ENCODE measurements at regions not wholly inside any gene's neighbourhood (a gene's known extent, or its start where the extent isn't known, plus 50 kb on each side); places are given as distances from the start of the nearest gene placed in this dataset.

DNA sequence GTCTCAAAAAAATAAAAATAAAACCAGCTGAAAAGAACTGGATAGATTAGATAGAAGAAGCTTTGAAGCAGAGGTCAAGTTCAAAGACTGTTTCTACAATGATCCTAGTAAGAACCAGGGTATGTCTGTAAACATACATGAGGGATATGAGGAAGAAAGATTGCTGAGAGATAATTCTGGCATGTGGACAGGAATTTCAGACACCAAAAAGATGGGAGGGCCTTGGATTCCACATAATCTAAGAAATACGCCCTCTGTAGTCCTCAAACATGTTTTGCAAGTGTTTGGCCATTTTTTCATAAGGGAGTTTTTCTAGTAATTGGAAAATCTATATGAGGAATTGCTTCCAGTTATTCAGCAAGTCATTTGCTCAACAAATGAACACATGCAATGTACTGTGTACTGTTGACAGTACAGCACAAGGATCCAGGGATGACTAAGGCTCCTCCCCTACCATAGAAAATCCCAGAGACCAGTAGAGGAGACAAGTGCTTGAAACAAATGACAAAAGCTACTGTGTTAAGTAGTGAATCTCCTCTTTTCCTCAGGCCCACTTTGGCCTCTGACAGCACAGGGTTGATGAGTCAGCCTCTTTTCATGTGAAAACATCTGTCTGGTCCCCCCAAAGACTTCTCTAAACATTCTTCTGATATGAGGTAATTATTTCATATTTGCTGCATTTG lies 795.9 kb downstream of the MAFB start:
- no peak for DNase-seq

DNA sequence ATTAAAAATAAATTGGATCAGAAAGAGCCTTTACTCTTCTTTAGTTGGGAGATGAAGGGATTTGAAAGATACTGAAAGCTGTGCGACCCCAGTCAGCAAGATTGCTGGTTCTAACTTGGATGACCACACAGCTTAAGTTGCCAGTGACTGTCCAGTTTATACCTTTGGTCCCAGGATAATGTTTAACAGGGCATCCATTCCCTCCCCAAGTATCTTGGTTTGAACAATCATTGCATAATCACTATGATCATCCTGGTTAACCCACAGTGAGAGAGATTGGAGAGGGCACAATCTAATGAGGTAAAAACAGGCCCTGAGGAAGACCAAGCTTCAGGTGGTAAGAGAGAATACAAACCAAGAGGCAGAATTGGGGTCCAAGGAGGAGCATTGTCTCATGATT lies 798.3 kb downstream of the MAFB start:
- no peak for DNase-seq

DNA sequence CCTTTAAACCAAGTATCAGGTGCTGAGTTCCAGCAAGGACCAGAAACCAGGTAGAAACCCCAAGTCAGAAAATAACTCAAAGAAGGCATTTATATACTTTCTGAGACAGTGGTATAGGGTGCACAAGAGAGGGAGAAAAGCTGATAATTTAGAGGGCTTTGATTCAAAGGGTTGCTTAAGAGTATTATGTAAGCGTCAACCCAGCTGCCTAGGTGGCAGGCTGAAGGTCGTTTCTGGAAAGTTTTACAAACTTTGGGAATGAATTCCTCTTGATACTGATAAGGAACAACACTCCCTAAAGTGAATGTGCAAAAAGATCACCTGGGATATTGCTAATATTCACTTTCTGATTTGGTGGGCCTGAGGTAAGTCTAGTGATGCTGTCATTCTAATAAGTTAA lies 800.7 kb downstream of the MAFB start:
- DNase-seq = no peak

DNA sequence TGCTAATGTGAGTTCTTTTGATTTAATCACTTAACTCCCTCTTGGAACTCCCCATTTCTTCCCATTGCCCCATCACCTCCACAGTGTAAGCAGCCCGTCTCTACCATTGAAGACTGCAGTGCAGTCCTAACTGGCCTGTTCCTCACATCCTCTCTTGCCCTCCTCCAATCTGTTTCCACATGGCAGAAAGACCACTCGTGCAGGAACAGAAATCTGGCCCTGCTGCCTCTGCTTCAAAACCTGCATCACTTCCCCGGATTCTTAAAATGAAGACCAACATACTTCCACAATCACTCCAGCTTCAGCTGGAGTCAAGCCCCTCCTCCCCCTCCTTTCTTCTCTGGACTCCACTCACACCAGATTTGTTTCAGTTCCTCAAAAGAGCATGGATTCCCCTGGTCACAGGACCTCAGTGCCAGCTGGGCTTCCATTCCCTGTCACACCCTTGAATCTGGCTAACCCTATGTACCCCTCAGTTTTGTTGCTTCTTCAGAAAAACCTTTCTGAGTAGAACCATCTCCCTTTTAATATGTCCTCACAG lies 802.3 kb downstream of the MAFB start:
- no peak for DNase-seq

DNA sequence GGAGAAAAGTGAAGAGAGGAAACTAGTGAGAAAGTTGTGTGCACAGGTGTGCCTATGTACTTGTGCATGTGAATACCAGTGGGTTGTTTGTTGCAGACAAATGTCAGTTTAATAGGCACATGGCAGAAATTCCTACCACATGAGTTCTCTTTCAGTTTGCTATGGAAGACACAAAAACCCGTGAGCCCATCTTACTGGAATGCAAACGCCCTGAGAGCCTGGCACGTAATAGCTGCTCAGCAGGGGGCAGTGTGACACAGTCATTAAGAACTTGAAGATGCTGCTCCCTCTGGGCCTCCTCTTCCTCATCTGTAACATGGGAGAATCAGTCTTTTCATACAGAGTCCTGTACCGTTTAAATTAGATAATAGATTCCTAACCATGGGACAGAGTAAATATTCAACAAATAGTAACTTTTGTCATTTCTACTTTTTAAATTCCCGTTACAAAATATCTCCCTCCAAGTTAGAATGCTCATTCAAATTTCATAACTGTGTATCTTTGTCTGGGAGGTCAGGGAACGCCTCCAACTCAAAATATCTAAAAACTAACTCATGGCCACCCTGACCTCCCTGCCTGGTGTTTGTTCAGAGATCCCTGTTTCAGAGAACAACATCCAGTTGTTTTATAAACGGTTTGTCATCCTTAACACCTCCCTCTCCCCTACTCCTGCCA lies 802.9 kb downstream of the MAFB start:
- DNase-seq = no peak

DNA sequence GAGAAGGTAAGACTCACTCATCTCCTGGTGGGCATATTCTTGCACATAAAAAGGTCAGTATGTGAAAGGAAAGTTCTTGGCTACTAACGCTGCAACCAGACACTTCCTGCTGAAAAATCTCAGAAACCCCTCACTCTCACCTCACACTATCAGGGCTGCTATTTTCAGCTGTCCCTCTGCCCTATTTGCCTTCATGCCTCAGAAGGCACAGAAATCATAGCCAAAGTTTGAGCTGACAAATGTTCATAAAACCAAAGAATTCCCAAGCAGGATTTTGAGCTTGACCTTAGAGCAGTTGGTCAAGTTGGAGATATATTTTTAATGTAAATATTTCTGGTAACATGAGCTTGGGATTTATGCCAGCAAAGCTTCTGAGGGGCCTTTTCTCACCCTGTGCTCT lies 806.2 kb downstream of the MAFB start:
- DNase-seq = no peak

DNA sequence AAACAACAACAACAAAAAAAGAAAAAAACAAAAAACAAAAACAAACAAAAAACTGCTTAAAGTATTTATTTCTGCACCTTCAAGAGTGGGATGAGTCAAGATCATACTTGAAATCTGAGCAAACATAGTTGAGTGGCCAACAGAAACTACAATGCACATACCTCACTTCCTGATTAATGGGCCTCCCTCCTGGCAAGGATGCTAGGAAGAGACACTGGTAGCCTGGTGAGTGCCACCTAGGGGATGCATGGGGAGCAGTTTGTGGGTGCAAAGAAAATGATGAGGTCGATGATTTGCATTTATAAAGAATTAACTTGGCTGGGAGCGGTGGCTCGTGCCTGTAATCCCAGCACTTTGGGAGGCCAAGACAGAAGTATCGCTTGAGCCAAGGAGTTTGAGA lies 808.1 kb downstream of the MAFB start:
- DNase-seq = no peak

DNA sequence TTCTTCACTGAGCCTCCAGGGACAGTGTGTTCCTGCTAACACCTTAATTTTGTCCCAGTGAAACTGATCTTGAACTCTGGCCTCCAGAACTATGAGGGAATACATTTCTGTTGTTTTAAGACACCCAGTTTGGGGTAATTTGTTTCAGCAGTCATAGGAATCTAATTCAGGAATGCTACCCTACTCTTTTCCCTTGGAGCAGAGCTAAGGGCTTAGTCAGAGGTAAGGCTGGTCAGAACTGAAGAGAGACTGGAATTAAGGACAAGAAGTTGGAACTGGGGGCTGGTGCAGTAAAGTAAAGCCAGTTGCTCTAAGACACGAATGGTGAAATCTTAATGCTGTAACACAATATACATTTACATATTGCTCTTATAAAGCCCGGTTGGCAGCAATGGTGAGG lies 809.7 kb downstream of the MAFB start:
- no peak for DNase-seq

DNA sequence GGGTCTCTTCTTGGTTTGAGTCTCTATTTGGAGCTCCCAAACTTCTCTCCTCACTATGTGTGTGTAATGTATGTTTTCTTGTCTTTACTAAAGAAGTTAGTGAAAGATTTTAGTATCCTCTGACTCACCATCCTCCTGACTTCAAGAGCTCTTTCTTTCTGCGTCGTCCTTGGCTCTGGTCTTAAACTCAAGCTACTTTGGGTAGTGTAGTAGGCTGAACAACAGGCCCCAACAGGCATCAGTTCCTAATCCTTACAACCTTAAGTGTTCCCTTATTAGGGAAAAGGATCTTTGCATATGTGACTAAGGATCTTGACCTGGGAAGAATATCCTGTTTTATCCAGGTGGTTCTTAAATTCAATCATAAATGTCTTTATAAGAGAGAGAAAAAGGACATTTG lies 810.2 kb downstream of the MAFB start:
- no peak for DNase-seq

DNA sequence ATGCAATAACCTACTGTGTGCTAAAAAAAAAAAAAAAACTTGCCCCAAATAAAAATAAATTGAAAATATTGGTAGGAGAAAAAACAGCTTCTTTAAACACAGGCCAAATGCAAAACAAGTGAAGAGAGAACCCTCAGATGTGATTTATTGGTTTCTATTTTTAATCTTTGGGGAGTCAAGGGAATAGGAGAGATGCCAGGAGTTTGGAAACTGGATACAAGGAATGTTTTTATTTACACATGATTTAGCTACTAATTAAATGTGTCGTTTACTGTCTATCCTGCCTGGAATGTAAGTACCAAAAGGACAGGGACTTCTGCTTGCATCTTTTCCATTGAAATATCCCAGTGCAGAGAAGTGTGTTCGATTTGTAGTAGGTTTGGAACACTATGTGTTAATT lies 810.7 kb downstream of the MAFB start:
- no peak for DNase-seq

DNA sequence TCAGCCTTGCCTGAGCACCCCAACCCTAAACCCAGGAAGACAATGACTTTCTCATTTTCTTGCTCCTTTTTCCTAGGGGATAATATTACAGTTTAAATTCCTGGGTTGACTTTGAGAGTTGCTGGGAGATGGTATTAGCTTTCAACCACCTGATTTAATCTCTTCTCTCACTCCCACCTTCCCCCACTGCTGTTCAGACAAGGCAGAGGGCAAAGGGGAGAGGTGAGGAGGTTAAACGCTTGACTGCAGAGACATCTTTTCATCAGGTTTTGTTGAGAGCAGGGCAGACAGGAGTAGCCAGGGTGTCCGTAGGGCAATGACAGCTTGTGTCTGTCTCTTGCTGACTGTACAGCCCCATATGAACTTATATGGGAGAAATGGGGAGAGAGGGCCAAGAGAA lies 811.2 kb downstream of the MAFB start:
- DNase-seq = no peak

DNA sequence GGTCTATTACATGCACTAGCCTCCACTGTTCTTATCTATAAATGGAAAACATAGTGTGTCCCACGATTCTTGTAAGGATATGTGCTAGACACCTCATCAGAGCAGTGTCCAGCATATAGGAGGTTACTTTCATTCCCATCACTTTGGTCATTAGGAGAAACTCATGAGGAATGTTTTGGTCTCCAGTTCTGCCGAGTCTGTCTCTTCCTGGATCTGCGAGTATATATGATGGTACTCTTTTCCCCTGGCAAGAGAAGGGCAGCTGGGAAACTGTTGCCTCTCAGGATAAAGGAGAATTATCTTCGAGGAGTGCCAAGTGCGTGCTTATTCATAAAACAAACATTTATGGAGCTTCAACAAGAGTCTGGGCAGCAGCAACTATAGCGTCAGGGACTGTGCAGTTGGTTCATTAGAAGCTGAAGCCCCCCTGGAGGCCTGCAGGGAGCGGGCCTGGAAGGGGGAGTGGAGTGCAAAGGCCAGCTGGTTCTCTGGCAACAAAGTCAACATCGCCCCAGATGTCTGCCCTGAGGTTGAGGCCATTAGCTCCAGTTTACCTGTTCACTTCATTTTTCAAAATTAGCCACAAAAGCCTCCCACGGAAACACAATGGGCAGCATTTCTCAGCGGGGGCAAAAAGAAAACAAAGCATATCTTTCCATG lies 811.9 kb downstream of the MAFB start:
- DNase-seq = no peak

DNA sequence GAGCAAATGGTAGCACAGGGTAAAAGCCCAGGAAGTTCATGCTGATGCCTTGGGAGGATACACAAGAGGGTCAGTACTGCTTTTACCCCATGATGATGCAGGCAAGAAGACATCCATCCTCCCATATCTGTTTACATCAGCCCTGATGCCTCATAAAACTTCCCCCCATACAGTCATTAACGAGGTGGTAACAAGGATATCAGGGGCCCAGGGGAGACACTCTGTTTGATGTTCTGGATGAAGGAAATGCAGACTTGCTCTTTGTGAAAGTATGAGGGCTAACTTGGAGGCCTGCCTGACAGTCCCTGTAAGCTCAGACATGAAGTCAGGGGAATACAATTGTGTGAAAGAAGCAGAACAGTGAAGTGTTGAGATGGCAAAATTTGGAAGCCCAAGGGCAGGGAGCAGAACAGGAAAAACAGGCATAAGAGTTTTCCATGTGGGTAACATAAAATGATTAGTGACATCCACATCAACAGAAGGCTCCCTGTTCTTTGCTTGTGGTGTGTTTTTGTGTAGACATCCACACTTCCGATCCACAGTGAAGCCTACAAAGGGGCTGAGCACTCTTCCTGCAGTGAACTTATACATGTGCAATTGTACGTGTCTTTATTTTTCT lies 813.4 kb downstream of the MAFB start:
- DNase-seq = no peak

DNA sequence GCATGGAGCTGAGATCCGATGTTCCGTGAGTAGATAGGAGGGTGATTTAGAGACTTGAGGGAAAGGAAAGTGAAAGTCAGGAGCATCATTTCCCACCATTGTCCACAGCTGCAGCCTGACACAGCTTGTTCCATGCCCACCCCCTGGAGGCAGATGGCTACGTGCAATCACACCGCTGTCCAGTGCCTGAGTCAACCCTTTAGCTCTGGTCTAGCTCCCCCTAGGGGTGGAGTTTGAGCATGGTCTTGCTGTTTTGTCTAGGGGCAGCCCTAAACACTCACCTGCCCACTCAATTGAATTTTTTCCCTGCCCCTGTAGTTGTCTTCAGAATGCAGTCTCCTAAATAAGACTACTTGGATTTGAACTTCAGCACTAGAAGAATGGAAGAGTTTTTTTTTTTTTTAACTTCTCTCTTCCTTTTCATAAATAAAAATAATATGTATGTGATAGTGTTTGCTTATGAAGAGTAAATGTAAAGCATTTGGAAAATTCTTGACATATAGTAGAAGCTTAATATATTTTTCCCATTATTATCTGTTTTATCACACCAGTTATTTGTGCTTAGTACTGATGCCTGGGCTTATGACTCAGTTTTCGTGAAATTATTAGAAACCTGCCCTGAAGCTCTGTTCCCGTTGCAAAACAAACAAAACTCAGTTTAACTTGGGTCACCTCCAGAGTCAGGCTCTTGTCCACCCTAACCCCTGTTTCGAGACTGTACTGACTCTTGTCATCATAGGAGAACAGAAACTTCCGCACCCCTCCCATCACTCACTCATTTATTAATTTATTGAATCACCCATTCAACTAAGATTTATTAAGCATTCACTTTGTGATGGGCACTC lies 814.8 kb downstream of the MAFB start:
- DNase-seq = peak; percentile 60

DNA sequence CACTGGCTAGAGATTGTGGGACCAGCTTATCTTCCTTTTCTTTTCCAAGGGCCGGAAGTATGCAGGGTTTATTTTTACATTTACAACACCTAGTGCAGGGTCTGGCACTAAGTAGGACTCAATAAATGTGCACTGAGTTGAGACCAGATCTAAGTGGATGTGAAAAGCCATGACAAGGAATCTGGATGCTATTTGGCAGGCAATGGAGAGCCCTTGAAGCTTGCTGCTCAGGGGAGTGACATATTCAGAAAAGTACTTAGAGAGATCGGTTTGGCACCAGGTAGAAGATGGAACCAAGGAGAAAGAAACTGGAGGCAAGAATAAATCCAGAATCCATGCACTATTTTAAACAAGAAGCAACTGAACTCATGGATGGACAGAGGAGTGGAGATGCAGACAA lies 815.8 kb downstream of the MAFB start:
- DNase-seq = no peak

DNA sequence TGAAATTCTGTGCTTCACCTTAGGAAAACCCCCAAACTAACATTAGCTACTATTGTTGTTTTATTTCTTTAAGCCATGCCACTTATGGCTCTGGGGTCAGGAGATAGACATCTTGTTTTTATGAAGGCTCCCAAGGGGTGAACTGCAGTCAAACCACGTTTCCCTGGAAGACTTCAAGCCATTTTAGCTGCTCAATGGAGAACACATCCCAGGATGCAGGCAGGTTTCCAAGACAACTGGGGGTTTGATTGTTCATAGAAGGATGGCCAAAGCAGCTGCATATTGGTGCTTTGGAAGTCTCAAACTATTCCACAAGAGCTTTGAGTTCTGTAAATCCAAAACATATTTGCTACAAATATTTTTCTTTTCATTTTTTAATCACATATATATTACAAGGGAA lies 818.0 kb downstream of the MAFB start:
- DNase-seq = no peak

DNA sequence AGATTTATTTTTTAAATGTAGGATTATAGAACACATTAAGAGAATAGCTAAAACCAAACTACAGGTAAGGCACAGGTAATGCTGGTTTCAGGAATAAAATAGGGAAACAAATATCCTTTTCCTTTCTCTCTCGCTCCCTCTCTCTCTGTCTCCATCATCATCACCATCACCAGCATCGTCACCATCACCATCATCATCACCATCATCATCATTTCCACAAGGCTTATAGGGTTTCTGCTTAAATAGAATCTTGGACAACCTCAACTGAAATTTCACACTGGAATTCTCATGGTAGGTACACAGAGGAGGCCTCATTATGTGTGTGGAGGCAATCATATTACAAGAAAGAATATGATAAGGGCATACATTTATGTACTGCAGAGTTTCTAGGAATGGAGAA lies 823.6 kb downstream of the MAFB start:
- no peak for DNase-seq

DNA sequence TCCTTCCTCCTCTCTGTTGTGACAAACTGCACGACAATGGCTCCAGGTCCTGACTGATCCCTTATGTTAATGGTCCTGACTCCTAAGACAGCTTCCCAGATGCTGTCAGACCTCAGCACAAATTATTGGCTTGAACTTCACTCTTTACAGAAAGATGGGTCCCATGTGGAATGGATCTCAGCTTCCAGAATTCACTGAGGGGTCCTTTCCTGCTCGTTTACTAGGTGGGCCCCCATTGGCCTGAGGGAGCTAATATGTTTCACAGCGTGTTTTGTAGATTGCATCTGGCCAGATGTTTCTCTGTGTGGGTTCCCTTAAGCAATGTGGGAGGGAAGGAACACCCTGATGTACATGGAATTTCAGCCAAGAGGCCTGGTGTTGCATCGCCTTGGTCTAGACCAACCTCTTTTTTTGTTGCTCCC lies 826.6 kb downstream of the MAFB start:
- no peak for DNase-seq

DNA sequence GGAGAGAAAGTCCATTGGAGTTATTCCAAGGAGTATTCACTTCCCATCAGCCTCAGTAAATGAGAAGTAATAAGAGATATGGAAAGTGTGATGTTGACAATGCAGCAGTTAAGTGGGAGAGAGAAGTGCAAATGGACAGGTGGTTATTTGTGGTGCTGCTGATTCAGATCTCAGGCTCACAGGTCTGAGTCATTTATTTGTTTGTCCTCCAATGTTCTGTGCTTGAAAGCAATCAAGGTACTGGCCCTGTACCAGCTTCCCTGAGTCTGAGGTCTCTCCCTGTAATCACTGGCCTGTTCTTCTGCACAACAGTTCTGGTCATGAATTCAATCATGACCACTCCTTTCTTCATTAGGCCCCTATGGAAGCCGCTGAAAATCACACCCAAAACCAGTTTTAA lies 827.7 kb downstream of the MAFB start:
- no peak for DNase-seq

DNA sequence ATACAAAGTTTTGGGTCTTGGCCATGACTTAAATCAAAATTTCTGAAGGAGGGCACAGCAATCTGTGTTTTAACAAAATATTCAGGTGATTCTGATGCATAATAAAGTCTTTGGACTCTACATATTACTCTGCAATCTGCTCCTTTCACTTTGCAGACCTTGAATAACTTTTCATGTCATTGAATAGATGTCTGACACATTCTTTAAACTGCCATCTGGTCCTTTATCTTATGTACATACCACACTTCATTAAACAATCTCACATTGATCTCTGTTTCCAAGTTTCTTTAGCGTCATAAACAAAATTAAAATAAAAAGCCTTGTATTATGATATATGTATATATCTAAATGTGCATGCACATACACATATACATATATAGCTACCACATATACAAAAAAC lies 831.2 kb downstream of the MAFB start:
- DNase-seq = no peak

DNA sequence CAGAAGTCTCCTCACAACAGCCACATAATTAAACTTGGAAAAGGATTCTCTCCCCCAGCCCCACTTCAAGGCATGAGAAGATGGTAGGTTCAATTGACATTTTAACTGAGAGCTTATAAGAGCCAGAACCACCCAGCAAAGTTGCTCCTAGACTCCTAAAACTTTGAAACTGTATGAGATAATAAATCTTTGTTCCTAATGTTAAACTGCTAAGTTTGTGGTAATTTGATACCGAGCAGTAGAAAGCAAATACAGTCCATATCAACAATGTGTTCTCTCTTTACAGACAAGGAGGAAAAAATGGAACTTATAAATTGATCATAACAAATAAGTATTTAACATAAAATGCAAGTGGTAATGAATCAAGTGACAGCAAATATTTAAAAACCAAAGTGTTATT lies 831.8 kb downstream of the MAFB start:
- no peak for DNase-seq

DNA sequence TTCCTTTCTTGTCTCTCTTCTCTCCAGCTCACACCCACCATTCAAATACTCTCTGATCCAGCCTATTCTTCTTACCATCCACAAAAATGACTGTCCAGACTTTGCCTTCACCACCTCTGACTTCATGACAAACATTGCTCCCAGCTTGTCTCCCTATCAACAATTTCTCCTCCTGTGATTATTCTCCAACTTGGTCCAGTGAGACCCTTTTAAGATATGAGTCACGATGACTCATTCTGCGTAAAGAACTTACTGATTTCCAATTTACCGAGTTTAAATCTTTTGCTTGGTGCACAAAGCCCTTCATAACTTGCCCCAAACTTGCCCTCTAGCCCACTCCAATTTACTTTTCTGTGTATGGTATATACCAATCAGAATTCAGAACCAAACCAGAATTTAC lies 833.2 kb downstream of the MAFB start:
- no peak for DNase-seq

DNA sequence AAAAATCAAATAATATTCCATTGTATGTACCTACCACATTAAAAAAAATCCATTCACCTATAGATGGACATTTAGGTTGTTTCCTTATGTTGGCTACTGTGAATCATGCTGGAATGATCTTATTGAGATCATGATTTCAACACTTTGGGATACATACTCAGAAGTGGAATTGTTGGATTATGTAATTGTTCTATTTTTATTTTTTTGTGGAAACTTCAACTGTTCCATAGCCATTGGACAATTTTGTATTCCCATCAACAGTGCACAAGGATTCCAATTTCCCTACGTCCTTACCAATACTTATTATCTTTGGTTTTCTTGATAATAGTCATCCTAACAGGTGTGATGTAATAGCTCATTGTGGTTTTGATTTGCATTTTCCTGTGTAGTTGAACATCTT lies 834.0 kb downstream of the MAFB start:
- no peak for DNase-seq

Measured in right forelimb (tissue), 1 donor.